H1 (cell line): ENCODE measurements at regions not wholly inside any gene's neighbourhood (a gene's known extent, or its start where the extent isn't known, plus 50 kb on each side); places are given as distances from the start of the nearest gene placed in this dataset.

Experiments used
- BCL11A ChIP-seq, 2 experiments: IDR thresholded peaks; one replicate each; pipeline ENCODE4 v1.6.1; 2011; ENCODE audit warnings: low read depth in 2 of 2, low read length in 2 of 2, mild to moderate bottlenecking in 2 of 2
- CBX5 ChIP-seq: fragments of 300-800, 300-1000 bp; sonication (generic); IDR thresholded peaks from 2 replicates; pipeline ENCODE4 v1.7.1; 2016; ENCODE audit warnings: antibody characterized with exemption, low read length, low read depth
- CEBPB ChIP-seq: IDR thresholded peaks from 2 replicates; pipeline ENCODE4 v1.6.1; 2012; ENCODE audit warnings: low read depth, low read length
- CTBP2 ChIP-seq: IDR thresholded peaks from 2 replicates; pipeline ENCODE4 v1.7.0; 2011; ENCODE audit warnings: borderline replicate concordance, mild to moderate bottlenecking, moderate library complexity, mixed read lengths, low read length; ENCODE audit not compliant: insufficient read depth, insufficient read length
- FOSL1 ChIP-seq: IDR thresholded peaks from 2 replicates; pipeline ENCODE4 v1.6.1; 2011; ENCODE audit warnings: mild to moderate bottlenecking, low read depth, low read length, moderate library complexity; ENCODE audit not compliant: insufficient read depth
- GTF2F1 ChIP-seq: IDR thresholded peaks from 2 replicates; pipeline ENCODE4 v1.6.1; 2012; ENCODE audit warnings: low read depth, low read length, improper control_type of control experiment, borderline replicate concordance
- POLR2A ChIP-seq, 2 experiments: IDR thresholded peaks; 1 replicate in 1 of 2; 2 replicates in 1 of 2; pipeline ENCODE4 v1.6.1; 2011; ENCODE audit warnings: low read depth in 2 of 2, low read length in 2 of 2, mild to moderate bottlenecking in 2 of 2; ENCODE audit errors: control extremely low read depth in 1 of 2
- POLR2AphosphoS5 ChIP-seq: IDR thresholded peaks from 2 replicates; pipeline ENCODE4 v1.6.1; 2011; ENCODE audit warnings: low read depth, low read length
- SIN3A ChIP-seq, 2 experiments: IDR thresholded peaks in 1 of 2; conservative IDR thresholded peaks in 1 of 2; 2 replicates each; pipeline ENCODE4 v1.6.1; 2011 to 2012; ENCODE audit warnings: low read length in 2 of 2, improper control_type of control experiment in 1 of 2, low read depth in 1 of 2, mild to moderate bottlenecking in 1 of 2
- SP2 ChIP-seq: IDR thresholded peaks from 2 replicates; pipeline ENCODE4 v1.6.1; 2012; ENCODE audit warnings: mild to moderate bottlenecking, low read length, inconsistent platforms
- SP4 ChIP-seq: IDR thresholded peaks from 2 replicates; pipeline ENCODE4 v1.6.1; 2012; ENCODE audit warnings: low read length, inconsistent platforms
- TF ChIP-seq, protein P1 (sequence below): fragments of 300-600 bp; sonication (generic); IDR thresholded peaks from 2 replicates; pipeline ENCODE4 v1.7.1; 2012; ENCODE audit warnings: low read length, moderate library complexity, mild to moderate bottlenecking, inconsistent platforms; ENCODE audit not compliant: insufficient replicate concordance

DNA sequence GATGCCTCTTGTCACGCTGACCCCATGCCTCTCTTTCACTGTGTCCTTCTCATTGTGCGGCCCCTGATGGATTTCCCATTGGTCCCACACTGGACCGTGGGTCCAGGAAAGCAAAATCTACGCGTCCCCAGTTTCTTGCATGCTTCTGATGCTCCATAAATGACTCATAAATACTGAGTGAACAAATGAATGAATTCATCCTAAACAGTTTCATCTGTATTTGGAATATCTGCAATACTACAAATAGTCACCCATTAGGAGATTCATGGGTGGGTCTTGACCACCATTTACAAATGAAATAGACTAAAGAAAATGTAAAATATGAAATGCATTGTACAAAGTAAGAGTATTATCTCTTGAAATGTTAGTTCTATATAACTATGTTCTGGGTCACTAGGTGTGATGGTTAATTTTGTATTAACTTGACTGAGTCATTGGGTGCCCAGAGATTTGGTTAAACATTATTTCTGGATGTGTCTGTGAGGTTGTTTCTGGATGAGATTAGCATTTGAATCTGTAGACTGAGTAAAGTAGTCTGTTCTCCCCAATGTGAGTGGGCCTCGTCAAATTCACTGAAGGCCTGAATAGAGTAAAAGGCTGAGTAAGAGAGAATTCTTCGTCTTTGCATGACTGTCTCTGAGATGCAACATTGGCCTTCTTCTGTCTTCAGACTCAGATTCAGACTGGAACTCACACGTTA, 448.7 kb downstream of the PREX1 start (continued):
- TF ChIP-seq, protein P1, sequence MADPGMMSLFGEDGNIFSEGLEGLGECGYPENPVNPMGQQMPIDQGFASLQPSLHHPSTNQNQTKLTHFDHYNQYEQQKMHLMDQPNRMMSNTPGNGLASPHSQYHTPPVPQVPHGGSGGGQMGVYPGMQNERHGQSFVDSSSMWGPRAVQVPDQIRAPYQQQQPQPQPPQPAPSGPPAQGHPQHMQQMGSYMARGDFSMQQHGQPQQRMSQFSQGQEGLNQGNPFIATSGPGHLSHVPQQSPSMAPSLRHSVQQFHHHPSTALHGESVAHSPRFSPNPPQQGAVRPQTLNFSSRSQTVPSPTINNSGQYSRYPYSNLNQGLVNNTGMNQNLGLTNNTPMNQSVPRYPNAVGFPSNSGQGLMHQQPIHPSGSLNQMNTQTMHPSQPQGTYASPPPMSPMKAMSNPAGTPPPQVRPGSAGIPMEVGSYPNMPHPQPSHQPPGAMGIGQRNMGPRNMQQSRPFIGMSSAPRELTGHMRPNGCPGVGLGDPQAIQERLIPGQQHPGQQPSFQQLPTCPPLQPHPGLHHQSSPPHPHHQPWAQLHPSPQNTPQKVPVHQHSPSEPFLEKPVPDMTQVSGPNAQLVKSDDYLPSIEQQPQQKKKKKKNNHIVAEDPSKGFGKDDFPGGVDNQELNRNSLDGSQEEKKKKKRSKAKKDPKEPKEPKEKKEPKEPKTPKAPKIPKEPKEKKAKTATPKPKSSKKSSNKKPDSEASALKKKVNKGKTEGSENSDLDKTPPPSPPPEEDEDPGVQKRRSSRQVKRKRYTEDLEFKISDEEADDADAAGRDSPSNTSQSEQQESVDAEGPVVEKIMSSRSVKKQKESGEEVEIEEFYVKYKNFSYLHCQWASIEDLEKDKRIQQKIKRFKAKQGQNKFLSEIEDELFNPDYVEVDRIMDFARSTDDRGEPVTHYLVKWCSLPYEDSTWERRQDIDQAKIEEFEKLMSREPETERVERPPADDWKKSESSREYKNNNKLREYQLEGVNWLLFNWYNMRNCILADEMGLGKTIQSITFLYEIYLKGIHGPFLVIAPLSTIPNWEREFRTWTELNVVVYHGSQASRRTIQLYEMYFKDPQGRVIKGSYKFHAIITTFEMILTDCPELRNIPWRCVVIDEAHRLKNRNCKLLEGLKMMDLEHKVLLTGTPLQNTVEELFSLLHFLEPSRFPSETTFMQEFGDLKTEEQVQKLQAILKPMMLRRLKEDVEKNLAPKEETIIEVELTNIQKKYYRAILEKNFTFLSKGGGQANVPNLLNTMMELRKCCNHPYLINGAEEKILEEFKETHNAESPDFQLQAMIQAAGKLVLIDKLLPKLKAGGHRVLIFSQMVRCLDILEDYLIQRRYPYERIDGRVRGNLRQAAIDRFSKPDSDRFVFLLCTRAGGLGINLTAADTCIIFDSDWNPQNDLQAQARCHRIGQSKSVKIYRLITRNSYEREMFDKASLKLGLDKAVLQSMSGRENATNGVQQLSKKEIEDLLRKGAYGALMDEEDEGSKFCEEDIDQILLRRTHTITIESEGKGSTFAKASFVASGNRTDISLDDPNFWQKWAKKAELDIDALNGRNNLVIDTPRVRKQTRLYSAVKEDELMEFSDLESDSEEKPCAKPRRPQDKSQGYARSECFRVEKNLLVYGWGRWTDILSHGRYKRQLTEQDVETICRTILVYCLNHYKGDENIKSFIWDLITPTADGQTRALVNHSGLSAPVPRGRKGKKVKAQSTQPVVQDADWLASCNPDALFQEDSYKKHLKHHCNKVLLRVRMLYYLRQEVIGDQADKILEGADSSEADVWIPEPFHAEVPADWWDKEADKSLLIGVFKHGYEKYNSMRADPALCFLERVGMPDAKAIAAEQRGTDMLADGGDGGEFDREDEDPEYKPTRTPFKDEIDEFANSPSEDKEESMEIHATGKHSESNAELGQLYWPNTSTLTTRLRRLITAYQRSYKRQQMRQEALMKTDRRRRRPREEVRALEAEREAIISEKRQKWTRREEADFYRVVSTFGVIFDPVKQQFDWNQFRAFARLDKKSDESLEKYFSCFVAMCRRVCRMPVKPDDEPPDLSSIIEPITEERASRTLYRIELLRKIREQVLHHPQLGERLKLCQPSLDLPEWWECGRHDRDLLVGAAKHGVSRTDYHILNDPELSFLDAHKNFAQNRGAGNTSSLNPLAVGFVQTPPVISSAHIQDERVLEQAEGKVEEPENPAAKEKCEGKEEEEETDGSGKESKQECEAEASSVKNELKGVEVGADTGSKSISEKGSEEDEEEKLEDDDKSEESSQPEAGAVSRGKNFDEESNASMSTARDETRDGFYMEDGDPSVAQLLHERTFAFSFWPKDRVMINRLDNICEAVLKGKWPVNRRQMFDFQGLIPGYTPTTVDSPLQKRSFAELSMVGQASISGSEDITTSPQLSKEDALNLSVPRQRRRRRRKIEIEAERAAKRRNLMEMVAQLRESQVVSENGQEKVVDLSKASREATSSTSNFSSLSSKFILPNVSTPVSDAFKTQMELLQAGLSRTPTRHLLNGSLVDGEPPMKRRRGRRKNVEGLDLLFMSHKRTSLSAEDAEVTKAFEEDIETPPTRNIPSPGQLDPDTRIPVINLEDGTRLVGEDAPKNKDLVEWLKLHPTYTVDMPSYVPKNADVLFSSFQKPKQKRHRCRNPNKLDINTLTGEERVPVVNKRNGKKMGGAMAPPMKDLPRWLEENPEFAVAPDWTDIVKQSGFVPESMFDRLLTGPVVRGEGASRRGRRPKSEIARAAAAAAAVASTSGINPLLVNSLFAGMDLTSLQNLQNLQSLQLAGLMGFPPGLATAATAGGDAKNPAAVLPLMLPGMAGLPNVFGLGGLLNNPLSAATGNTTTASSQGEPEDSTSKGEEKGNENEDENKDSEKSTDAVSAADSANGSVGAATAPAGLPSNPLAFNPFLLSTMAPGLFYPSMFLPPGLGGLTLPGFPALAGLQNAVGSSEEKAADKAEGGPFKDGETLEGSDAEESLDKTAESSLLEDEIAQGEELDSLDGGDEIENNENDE, result no peak
- TF ChIP-seq SIN3A (conservative IDR thresholded peaks at IDR 0.05 in 1 of 2, IDR thresholded peaks at IDR 0.05 in 1 of 2; ENCODE audit: low read depth in 1 of 2, low read length in 2 of 2) (no peak), POLR2AphosphoS5 (no peak), CEBPB (no peak), BCL11A (IDR thresholded peaks at IDR 0.05; ENCODE audit: low read depth in 2 of 2, low read length in 2 of 2) (no peak), CTBP2 (no peak), POLR2A (IDR thresholded peaks at IDR 0.05; ENCODE audit: control extremely low read depth in 1 of 2, low read depth in 2 of 2, low read length in 2 of 2) (no peak), SP2 (no peak), FOSL1 (no peak), GTF2F1 (no peak), SP4 (no peak), CBX5 (no peak)
